ENCODE measurements at regions not wholly inside any gene's neighbourhood (a gene's known extent, or its start where the extent isn't known, plus 50 kb on each side); places are given as distances from the start of the nearest gene placed in this dataset.

DNA sequence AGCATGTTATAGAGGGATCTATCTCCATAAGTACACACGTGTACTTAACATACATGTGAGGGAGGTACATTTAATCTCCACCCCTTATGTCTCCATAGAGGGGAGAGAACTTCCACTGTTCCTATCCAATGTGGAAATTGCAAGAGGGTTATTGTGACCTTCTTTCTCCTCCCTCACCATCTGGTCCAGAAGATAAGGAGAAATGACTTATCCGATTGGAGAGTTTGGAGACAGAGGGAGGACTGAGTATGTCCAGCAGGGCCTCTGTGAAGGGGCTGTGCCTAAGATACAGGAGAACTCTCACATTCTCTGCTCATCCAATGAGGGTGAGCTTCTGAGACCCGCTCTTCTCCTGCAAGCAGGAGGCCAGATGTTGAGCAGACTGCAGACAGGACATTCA is 113.1 kb downstream of the QDPR start:
- intact Hi-C loops (cut with micrococcal nuclease) (no loop called here), dilution Hi-C loops (cut with MboI; ENCODE audit: extremely low pct_ligation_motif_present, low sequenced_read_pairs) (no loop called here)
- Histone ChIP-seq H3K9me3 (replicated peaks; ENCODE audit: control insufficient read depth, insufficient read depth, low read length) (no peaks in the 10 kb centered on the region), H3K79me2 (ENCODE audit: control insufficient read depth, insufficient read depth, low read length) (no peaks in the 10 kb centered on the region), H3K4me2 (ENCODE audit: insufficient read depth, low read length) (no peak overlapping the region), H3K4me3 (replicated peaks in 1 of 3; ENCODE audit: insufficient read depth in 1 of 3, low read depth in 1 of 3, low read length in 3 of 3) (no peak overlapping the region), H3K27ac (ENCODE audit: insufficient read depth, low read depth, low read length) (no peak overlapping the region), H3K27me3 (ENCODE audit: control insufficient read depth in 2 of 2, insufficient read depth in 2 of 2, low read length in 2 of 2) (no peaks in the 10 kb centered on the region), H3K36me3 (ENCODE audit: control insufficient read depth in 2 of 2, extremely low read depth in 1 of 2, insufficient read depth in 2 of 2, low read length in 2 of 2) (no peaks in the 10 kb centered on the region), H4K20me1 (replicated peaks; ENCODE audit: control insufficient read depth, extremely low read depth, insufficient read depth, low read length) (no peaks in the 10 kb centered on the region), H3K9ac (replicated peaks; ENCODE audit: extremely low read depth, insufficient read depth, low read length) (no peak overlapping the region), H2AFZ (ENCODE audit: low read depth, low read length) (no peak overlapping the region), H3K4me1 (ENCODE audit: control insufficient read depth, extremely low read depth, insufficient read depth, low read length) (no peaks in the 10 kb centered on the region), H3K9me1 (replicated peaks; ENCODE audit: control insufficient read depth, extremely low read depth, insufficient read depth, low read length) (no peaks in the 10 kb centered on the region)
- DNase-seq (ENCODE audit: low read depth, low spot score) (no peak), FAIRE-seq (no peak)
- ChIA-PET POLR2A (no interaction called here), CTCF (interaction anchor here (0.8 kb wide), 1 partner anchor 21 kb away, joined by 3 read pairs; no protein-coding TSS in a partner anchor)
- TF ChIP-seq POLR2AphosphoS5 (IDR thresholded peaks at IDR 0.05; ENCODE audit: insufficient read depth, low read depth, low read length), result no peak
- no peak for TF ChIP-seq JUN (IDR thresholded peaks at IDR 0.05; ENCODE audit: borderline replicate concordance, insufficient read depth, insufficient read length, low read depth)
- TF ChIP-seq EZH2 (IDR thresholded peaks at IDR 0.05; ENCODE audit: borderline replicate concordance, low read depth, low read length, severe bottlenecking), result no peak
- TF ChIP-seq GATA2 (IDR thresholded peaks at IDR 0.05; ENCODE audit: insufficient read depth, insufficient read length, low read depth, low read length), result no peak
- TF ChIP-seq, protein P1, sequence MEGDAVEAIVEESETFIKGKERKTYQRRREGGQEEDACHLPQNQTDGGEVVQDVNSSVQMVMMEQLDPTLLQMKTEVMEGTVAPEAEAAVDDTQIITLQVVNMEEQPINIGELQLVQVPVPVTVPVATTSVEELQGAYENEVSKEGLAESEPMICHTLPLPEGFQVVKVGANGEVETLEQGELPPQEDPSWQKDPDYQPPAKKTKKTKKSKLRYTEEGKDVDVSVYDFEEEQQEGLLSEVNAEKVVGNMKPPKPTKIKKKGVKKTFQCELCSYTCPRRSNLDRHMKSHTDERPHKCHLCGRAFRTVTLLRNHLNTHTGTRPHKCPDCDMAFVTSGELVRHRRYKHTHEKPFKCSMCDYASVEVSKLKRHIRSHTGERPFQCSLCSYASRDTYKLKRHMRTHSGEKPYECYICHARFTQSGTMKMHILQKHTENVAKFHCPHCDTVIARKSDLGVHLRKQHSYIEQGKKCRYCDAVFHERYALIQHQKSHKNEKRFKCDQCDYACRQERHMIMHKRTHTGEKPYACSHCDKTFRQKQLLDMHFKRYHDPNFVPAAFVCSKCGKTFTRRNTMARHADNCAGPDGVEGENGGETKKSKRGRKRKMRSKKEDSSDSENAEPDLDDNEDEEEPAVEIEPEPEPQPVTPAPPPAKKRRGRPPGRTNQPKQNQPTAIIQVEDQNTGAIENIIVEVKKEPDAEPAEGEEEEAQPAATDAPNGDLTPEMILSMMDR (IDR thresholded peaks at IDR 0.05; ENCODE audit: extremely low read depth in 1 of 2, insufficient read depth in 1 of 2, low read depth in 1 of 2, low read length in 2 of 2), result no peak
- TF ChIP-seq MYC (IDR thresholded peaks at IDR 0.05; ENCODE audit: low read depth, low read length), result no peak
- TF ChIP-seq FOS (IDR thresholded peaks at IDR 0.05; ENCODE audit: borderline replicate concordance, insufficient read depth, low read length), result no peak
- TF ChIP-seq, protein P2, sequence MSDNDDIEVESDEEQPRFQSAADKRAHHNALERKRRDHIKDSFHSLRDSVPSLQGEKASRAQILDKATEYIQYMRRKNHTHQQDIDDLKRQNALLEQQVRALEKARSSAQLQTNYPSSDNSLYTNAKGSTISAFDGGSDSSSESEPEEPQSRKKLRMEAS (IDR thresholded peaks at IDR 0.05; ENCODE audit: insufficient read depth, insufficient read length), result no peak
- no peak for TF ChIP-seq POLR2A (IDR thresholded peaks at IDR 0.05; ENCODE audit: low read depth, low read length)
- BruUV-seq (replicated peaks), result no TSS peak
